Neuronal stem cell (in vitro differentiated cells): ENCODE measurements at regions not wholly inside any gene's neighbourhood (a gene's known extent, or its start where the extent isn't known, plus 50 kb on each side); places are given as distances from the start of the nearest gene placed in this dataset.

Experiments
- DNase-seq: peaks from one replicate; pipeline ENCODE4 v3.0.0-alpha.2; 2013; ENCODE audit warnings: low spot score
- H2AFZ ChIP-seq: one replicate; pipeline ENCODE4 v1.6.1; 2013; ENCODE audit warnings: mild to moderate bottlenecking, low read length, inconsistent platforms
- H2AK5ac ChIP-seq: 2 replicates; pipeline ENCODE4 v1.6.1; 2013; ENCODE audit warnings: low read depth, mild to moderate bottlenecking, inconsistent platforms, low read length, moderate library complexity, mixed read lengths
- H2BK120ac ChIP-seq: 2 replicates; pipeline ENCODE4 v1.6.1; 2013; ENCODE audit warnings: low read depth, mild to moderate bottlenecking, inconsistent platforms, low read length, moderate library complexity, mixed read lengths
- H2BK12ac ChIP-seq: one replicate; pipeline ENCODE4 v1.6.1; 2013; ENCODE audit warnings: low read length, inconsistent platforms
- H2BK15ac ChIP-seq: 2 replicates; pipeline ENCODE4 v1.6.1; 2013; ENCODE audit warnings: mild to moderate bottlenecking, low read length, inconsistent platforms, mixed read lengths
- H2BK5ac ChIP-seq: one replicate; pipeline ENCODE4 v1.6.1; 2013; ENCODE audit warnings: inconsistent platforms, mild to moderate bottlenecking, low read length, moderate library complexity
- H3K14ac ChIP-seq: one replicate; pipeline ENCODE4 v1.6.1; 2013; ENCODE audit warnings: low read length, inconsistent platforms
- H3K18ac ChIP-seq: 2 replicates; pipeline ENCODE4 v1.6.1; 2013; ENCODE audit warnings: low read length, inconsistent platforms
- H3K23ac ChIP-seq: 2 replicates; pipeline ENCODE4 v1.6.1; 2013; ENCODE audit warnings: low read depth, mild to moderate bottlenecking, mixed read lengths, low read length, inconsistent platforms; ENCODE audit not compliant: poor library complexity
- H3K27ac ChIP-seq: replicated peaks from 3 replicates; pipeline ENCODE4 v1.5.1; 2013; ENCODE audit warnings: low read length, inconsistent platforms
- H3K27me3 ChIP-seq, 3 experiments: 2 replicates each; pipeline ENCODE4 v1.6.1; 2013; ENCODE audit warnings: low read length in 3 of 3, mild to moderate bottlenecking in 2 of 3, inconsistent platforms in 1 of 3, low read depth in 1 of 3, mixed read lengths in 1 of 3, moderate library complexity in 1 of 3; ENCODE audit not compliant: control insufficient read depth in 3 of 3, insufficient read depth in 3 of 3
- H3K36me3 ChIP-seq, 2 donors: replicated peaks in 1 of 2; 2 replicates each; pipeline ENCODE4 v1.6.1; 2013; ENCODE audit warnings: low read length in 2 of 2; ENCODE audit not compliant: control insufficient read depth in 2 of 2, insufficient read depth in 2 of 2
- H3K4ac ChIP-seq: 2 replicates; pipeline ENCODE4 v1.6.1; 2013; ENCODE audit warnings: inconsistent platforms, mild to moderate bottlenecking, low read length, moderate library complexity
- H3K4me1 ChIP-seq, 2 donors: 1 replicate in 1 of 2; 2 replicates in 1 of 2; pipeline ENCODE4 v1.6.1; 2013; ENCODE audit warnings: low read length in 2 of 2, low read depth in 1 of 2; ENCODE audit not compliant: control insufficient read depth in 2 of 2, insufficient read depth in 1 of 2
- H3K4me2 ChIP-seq: one replicate; pipeline ENCODE4 v1.6.1; 2013; ENCODE audit warnings: mild to moderate bottlenecking, low read length, inconsistent platforms; ENCODE audit not compliant: insufficient read depth, poor library complexity, severe bottlenecking
- H3K4me3 ChIP-seq, 2 donors: 2 replicates each; pipeline ENCODE4 v1.5.1; 2013; ENCODE audit warnings: low read length in 2 of 2, mild to moderate bottlenecking in 2 of 2, inconsistent platforms in 1 of 2, moderate library complexity in 1 of 2
- H3K79me1 ChIP-seq: one replicate; pipeline ENCODE4 v1.6.1; 2013; ENCODE audit warnings: low read depth, mild to moderate bottlenecking, inconsistent platforms, low read length, moderate library complexity
- H3K9ac ChIP-seq: one replicate; pipeline ENCODE4 v1.6.1; 2013; ENCODE audit warnings: mild to moderate bottlenecking, low read depth, low read length, inconsistent platforms; ENCODE audit not compliant: poor library complexity
- H3K9me3 ChIP-seq, 2 donors: replicated peaks in 1 of 2; 2 replicates each; pipeline versions ENCODE3 to v1.6.1; 2013; ENCODE audit warnings: low read length in 2 of 2, mild to moderate bottlenecking in 2 of 2, inconsistent platforms in 1 of 2, low read depth in 1 of 2, mixed read lengths in 1 of 2, moderate library complexity in 1 of 2; ENCODE audit not compliant: control insufficient read depth in 2 of 2, insufficient read depth in 1 of 2
- H4K8ac ChIP-seq: one replicate; pipeline ENCODE4 v1.6.1; 2013; ENCODE audit warnings: low read depth, mild to moderate bottlenecking, inconsistent platforms, low read length, moderate library complexity
- H4K91ac ChIP-seq: one replicate; pipeline ENCODE4 v1.6.1; 2013; ENCODE audit warnings: low read length, low read depth, mild to moderate bottlenecking, inconsistent platforms; ENCODE audit not compliant: poor library complexity
- WGBS, 2 donors: extraction: QIAGEN DNeasy Blood & Tissue Kit; methylation state at CpG; one replicate each; pipeline ENCODE4 v1.1.7; 2013; ENCODE audit warnings: missing lambda C conversion rate in 2 of 2, mixed read lengths in 1 of 2; ENCODE audit not compliant: insufficient read length in 2 of 2, insufficient replicate concordance in 1 of 2; ENCODE audit errors: extremely low coverage in 2 of 2; 5-methylcytosine and 5-hydroxymethylcytosine counted together

DNA sequence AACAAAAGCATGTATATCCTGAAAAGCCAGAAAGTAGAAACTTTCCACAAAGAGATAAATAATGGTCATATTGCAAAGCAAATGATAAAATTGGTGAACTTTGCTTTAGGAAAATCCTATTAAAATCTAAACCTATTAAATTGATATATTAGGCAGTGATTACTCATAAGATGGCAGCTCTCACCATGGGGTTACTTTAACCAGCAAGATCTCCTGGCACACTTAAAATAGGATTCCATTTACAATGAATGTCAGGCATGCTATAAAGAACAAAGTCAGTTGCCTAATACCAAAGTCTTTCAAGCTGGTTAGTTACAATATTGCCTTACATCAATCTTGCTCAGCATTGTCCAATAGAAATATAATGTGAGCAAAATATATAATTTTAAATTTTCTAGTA lies 816.2 kb downstream of the BCL11A start:
- Histone ChIP-seq H2BK12ac (no peak overlapping the region), H2BK120ac (no peak overlapping the region), H2BK5ac (no peak overlapping the region), H2AK5ac (no peak overlapping the region), H3K14ac (no peak overlapping the region), H4K91ac (no peak overlapping the region), H3K36me3 (no peaks in the 10 kb centered on the region), H3K4me1 (peaks cover 0 to 6% of the 10 kb centered on the region in 2 donors), H3K23ac (no peak overlapping the region), H3K79me1 (no peaks in the 10 kb centered on the region), H3K27ac (no peak overlapping the region), H3K27me3 (no peaks in the 10 kb centered on the region), H3K4me2 (no peak overlapping the region), H3K9ac (no peak overlapping the region), H3K9me3 (no peaks in the 10 kb centered on the region), H3K4me3 (no peak overlapping the region), H3K18ac (no peak overlapping the region), H3K4ac (no peak overlapping the region), H2AFZ (no peak overlapping the region), H2BK15ac (no peak overlapping the region), H4K8ac (no peak overlapping the region)
- DNase-seq, result no peak

DNA sequence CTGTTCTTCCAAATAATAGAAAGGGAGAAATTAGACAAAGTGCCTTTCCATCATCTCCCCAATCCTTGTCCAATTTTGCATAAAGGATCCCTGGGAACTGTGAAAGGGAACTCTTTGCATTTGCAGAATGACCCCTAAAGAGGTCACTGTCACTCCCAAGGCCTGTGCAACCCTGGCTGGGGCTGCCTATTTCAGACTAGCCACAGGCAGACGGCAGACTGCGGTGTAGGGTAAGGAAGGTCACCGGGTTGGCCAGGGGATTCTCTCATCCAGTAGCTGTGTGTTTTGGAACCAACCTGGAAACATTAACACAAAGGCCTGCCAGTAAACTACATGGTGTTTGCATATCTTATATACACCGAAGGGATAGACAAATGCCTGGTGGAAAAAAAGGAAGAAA lies 818.7 kb downstream of the BCL11A start:
- Histone ChIP-seq H4K8ac (no peak overlapping the region), H2BK5ac (no peak overlapping the region), H2BK120ac (no peak overlapping the region), H2BK12ac (no peak overlapping the region), H3K9ac (no peak overlapping the region), H2AK5ac (no peak overlapping the region), H4K91ac (no peak overlapping the region), H3K79me1 (no peaks in the 10 kb centered on the region), H2AFZ (no peak overlapping the region), H2BK15ac (no peak overlapping the region), H3K36me3 (no peaks in the 10 kb centered on the region), H3K4me2 (no peak overlapping the region), H3K4ac (no peak overlapping the region), H3K27ac (no peak overlapping the region), H3K14ac (no peak overlapping the region), H3K9me3 (no peaks in the 10 kb centered on the region), H3K4me1 (peaks cover 0 to 6% of the 10 kb centered on the region in 2 donors), H3K4me3 (no peak overlapping the region), H3K23ac (no peak overlapping the region), H3K27me3 (no peaks in the 10 kb centered on the region), H3K18ac (no peak overlapping the region)
- WGBS, 2 donors, result no CpG with 5 or more reads among the region's 4 CpGs
- no peak for DNase-seq

DNA sequence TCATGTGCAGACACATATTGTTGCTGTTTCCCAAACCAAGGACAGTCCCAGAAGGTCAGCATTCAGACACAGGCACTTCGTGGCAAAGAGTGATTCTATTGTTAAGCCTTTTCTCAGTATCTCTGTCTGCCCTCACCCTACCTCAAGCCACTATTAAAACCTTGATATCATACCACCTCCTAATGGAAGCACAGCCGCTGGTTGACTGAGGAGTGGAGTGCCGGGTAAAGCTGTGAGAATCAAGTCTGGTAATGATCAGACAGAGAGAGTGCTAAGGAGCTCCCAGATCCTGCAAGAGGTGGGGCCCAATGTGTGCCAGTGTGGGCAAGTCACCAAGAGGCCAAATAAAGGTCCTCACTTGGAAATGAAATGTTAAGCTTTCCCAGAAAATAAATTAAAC lies 819.5 kb downstream of the BCL11A start:
- Histone ChIP-seq H2BK15ac (no peak overlapping the region), H2AK5ac (no peak overlapping the region), H3K9me3 (no peaks in the 10 kb centered on the region), H3K27ac (no peak overlapping the region), H3K4me2 (no peak overlapping the region), H4K91ac (no peak overlapping the region), H3K9ac (no peak overlapping the region), H3K18ac (no peak overlapping the region), H3K79me1 (no peaks in the 10 kb centered on the region), H2AFZ (no peak overlapping the region), H3K27me3 (no peaks in the 10 kb centered on the region), H2BK12ac (no peak overlapping the region), H2BK5ac (no peak overlapping the region), H3K4me3 (no peak overlapping the region), H3K23ac (no peak overlapping the region), H3K36me3 (no peaks in the 10 kb centered on the region), H3K4me1 (peaks cover 0 to 6% of the 10 kb centered on the region in 2 donors), H4K8ac (no peak overlapping the region), H3K14ac (no peak overlapping the region), H3K4ac (no peak overlapping the region), H2BK120ac (no peak overlapping the region)
- DNase-seq, result no peak
- WGBS, 2 donors, result no CpG with 5 or more reads among the region's 3 CpGs

DNA sequence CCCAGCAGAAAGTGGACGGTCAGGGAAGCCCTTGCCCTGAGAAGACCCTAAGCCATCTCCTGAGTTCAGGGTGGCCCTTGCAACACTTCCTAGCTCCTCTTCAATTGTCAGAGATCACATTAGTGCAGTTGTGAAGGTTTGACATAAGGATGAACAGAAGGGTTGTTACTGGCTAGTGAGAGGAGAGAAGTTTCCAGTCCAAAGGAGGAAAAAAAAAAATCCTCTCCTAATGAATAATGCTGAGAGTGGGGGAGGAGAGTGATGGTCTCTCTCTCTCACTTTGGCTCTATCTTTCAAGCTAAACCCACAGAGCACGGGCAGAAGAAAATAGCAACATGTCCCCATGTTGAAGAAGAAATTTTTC lies 819.9 kb downstream of the BCL11A start:
- no peak overlapping the region for H4K91ac ChIP-seq
- no peak overlapping the region for H3K14ac ChIP-seq
- DNase-seq, result no peak
- H3K27ac ChIP-seq, result no peak overlapping the region
- peaks cover 0 to 6% of the 10 kb centered on the region in 2 donors for H3K4me1 ChIP-seq
- H3K79me1 ChIP-seq, result no peaks in the 10 kb centered on the region
- H4K8ac ChIP-seq, result no peak overlapping the region
- H3K4ac ChIP-seq, result no peak overlapping the region
- H2AK5ac ChIP-seq, result no peak overlapping the region
- H3K18ac ChIP-seq, result peak overlapping the region; percentile 79
- H2BK5ac ChIP-seq, result no peak overlapping the region
- H3K23ac ChIP-seq, result no peak overlapping the region
- H3K27me3 ChIP-seq, result no peaks in the 10 kb centered on the region
- H3K36me3 ChIP-seq, result no peaks in the 10 kb centered on the region
- H2BK15ac ChIP-seq, result no peak overlapping the region
- H3K4me2 ChIP-seq, result no peak overlapping the region
- no peaks in the 10 kb centered on the region for H3K9me3 ChIP-seq
- H2BK120ac ChIP-seq, result no peak overlapping the region
- no peak overlapping the region for H2BK12ac ChIP-seq
- no peak overlapping the region for H3K4me3 ChIP-seq
- H2AFZ ChIP-seq, result peak overlapping the region; percentile 28
- WGBS, 2 donors, result no CpG with 5 or more reads among the region's 2 CpGs
- H3K9ac ChIP-seq, result no peak overlapping the region
